H1 (cell line): ENCODE measurements at regions not wholly inside any gene's neighbourhood (a gene's known extent, or its start where the extent isn't known, plus 50 kb on each side); places are given as distances from the start of the nearest gene placed in this dataset.

ENCODE experiments used
- ASH2L ChIP-seq: fragments of 200-600, 300-600 bp; sonication (generic); IDR thresholded peaks from one replicate; pipeline ENCODE4 v1.7.1; 2017; ENCODE audit warnings: low read length
- BACH1 ChIP-seq: IDR thresholded peaks from 2 replicates; pipeline ENCODE4 v1.6.1; 2012; ENCODE audit warnings: low read length, improper control_type of control experiment
- GABPA ChIP-seq: IDR thresholded peaks from 2 replicates; pipeline ENCODE4 v1.6.1; 2011; ENCODE audit warnings: mild to moderate bottlenecking, low read length, moderate library complexity, borderline replicate concordance; ENCODE audit not compliant: insufficient read depth
- GTF2F1 ChIP-seq: IDR thresholded peaks from 2 replicates; pipeline ENCODE4 v1.6.1; 2012; ENCODE audit warnings: low read depth, low read length, improper control_type of control experiment, borderline replicate concordance
- JUND ChIP-seq: IDR thresholded peaks from 2 replicates; pipeline ENCODE4 v1.6.1; 2011; ENCODE audit warnings: mild to moderate bottlenecking, improper control_type of control experiment, low read length
- ZNF274 ChIP-seq: IDR thresholded peaks from 2 replicates; pipeline ENCODE4 v1.7.0; 2012; ENCODE audit warnings: low read length, borderline replicate concordance; ENCODE audit errors: extremely low read depth
- TF ChIP-seq, protein P1 (sequence below): fragments of 300-600 bp; sonication (generic); IDR thresholded peaks from 2 replicates; pipeline ENCODE4 v1.7.1; 2012; ENCODE audit warnings: low read length, moderate library complexity, mild to moderate bottlenecking, inconsistent platforms; ENCODE audit not compliant: insufficient replicate concordance
- TF ChIP-seq, protein P2 (sequence below): IDR thresholded peaks from 2 replicates; pipeline ENCODE4 v1.6.1; 2011; ENCODE audit warnings: low read length, improper control_type of control experiment

DNA sequence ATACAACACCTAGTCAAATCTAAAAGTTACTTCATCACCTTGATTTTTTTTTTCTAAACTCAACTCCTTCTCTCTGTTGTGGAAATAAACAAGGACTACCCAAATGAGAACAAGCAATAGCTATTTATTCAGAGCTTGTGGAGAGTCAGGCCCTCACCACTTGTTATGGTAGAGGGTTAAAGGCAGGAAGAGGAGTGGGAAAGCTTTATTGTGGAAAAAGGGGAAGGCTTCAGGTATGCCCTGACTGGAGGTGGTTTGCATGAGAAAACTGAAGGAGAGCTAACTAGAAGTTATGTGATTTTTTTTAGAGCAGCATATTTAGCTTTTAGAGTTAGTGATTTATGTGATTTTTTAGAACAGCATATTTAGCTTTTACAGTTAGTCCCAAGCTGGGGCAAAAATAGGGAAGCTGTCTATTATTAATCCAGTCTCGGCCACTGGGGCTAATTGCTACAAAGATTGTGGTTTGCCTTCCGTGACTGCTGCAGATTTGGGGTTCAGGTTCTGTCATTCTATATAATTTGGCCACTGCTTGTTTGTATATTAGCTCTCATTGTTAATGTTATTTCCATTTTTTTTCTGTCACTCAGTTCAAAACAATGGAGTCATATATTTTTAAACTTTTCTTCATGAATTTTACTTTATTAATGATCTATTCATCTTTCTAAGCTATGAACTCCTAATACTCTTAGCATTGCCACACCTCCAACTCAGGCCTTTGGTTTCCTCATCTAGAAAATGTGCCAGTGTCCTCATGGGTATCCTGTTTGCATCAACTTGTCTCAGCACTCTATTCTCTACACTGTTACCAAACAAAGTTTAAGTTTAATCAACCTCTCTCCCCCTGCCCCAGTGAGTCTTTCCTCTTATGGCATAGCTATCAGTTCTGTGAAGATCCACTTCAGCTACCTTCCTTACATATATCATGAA, 713.0 kb downstream of the BRINP3 start (continued):
- TF ChIP-seq, protein P1, sequence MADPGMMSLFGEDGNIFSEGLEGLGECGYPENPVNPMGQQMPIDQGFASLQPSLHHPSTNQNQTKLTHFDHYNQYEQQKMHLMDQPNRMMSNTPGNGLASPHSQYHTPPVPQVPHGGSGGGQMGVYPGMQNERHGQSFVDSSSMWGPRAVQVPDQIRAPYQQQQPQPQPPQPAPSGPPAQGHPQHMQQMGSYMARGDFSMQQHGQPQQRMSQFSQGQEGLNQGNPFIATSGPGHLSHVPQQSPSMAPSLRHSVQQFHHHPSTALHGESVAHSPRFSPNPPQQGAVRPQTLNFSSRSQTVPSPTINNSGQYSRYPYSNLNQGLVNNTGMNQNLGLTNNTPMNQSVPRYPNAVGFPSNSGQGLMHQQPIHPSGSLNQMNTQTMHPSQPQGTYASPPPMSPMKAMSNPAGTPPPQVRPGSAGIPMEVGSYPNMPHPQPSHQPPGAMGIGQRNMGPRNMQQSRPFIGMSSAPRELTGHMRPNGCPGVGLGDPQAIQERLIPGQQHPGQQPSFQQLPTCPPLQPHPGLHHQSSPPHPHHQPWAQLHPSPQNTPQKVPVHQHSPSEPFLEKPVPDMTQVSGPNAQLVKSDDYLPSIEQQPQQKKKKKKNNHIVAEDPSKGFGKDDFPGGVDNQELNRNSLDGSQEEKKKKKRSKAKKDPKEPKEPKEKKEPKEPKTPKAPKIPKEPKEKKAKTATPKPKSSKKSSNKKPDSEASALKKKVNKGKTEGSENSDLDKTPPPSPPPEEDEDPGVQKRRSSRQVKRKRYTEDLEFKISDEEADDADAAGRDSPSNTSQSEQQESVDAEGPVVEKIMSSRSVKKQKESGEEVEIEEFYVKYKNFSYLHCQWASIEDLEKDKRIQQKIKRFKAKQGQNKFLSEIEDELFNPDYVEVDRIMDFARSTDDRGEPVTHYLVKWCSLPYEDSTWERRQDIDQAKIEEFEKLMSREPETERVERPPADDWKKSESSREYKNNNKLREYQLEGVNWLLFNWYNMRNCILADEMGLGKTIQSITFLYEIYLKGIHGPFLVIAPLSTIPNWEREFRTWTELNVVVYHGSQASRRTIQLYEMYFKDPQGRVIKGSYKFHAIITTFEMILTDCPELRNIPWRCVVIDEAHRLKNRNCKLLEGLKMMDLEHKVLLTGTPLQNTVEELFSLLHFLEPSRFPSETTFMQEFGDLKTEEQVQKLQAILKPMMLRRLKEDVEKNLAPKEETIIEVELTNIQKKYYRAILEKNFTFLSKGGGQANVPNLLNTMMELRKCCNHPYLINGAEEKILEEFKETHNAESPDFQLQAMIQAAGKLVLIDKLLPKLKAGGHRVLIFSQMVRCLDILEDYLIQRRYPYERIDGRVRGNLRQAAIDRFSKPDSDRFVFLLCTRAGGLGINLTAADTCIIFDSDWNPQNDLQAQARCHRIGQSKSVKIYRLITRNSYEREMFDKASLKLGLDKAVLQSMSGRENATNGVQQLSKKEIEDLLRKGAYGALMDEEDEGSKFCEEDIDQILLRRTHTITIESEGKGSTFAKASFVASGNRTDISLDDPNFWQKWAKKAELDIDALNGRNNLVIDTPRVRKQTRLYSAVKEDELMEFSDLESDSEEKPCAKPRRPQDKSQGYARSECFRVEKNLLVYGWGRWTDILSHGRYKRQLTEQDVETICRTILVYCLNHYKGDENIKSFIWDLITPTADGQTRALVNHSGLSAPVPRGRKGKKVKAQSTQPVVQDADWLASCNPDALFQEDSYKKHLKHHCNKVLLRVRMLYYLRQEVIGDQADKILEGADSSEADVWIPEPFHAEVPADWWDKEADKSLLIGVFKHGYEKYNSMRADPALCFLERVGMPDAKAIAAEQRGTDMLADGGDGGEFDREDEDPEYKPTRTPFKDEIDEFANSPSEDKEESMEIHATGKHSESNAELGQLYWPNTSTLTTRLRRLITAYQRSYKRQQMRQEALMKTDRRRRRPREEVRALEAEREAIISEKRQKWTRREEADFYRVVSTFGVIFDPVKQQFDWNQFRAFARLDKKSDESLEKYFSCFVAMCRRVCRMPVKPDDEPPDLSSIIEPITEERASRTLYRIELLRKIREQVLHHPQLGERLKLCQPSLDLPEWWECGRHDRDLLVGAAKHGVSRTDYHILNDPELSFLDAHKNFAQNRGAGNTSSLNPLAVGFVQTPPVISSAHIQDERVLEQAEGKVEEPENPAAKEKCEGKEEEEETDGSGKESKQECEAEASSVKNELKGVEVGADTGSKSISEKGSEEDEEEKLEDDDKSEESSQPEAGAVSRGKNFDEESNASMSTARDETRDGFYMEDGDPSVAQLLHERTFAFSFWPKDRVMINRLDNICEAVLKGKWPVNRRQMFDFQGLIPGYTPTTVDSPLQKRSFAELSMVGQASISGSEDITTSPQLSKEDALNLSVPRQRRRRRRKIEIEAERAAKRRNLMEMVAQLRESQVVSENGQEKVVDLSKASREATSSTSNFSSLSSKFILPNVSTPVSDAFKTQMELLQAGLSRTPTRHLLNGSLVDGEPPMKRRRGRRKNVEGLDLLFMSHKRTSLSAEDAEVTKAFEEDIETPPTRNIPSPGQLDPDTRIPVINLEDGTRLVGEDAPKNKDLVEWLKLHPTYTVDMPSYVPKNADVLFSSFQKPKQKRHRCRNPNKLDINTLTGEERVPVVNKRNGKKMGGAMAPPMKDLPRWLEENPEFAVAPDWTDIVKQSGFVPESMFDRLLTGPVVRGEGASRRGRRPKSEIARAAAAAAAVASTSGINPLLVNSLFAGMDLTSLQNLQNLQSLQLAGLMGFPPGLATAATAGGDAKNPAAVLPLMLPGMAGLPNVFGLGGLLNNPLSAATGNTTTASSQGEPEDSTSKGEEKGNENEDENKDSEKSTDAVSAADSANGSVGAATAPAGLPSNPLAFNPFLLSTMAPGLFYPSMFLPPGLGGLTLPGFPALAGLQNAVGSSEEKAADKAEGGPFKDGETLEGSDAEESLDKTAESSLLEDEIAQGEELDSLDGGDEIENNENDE: no peak
- TF ChIP-seq ZNF274 (no peak), BACH1 (no peak), GTF2F1 (no peak), GABPA (no peak), ASH2L (no peak), JUND (no peak)
- TF ChIP-seq, protein P2, sequence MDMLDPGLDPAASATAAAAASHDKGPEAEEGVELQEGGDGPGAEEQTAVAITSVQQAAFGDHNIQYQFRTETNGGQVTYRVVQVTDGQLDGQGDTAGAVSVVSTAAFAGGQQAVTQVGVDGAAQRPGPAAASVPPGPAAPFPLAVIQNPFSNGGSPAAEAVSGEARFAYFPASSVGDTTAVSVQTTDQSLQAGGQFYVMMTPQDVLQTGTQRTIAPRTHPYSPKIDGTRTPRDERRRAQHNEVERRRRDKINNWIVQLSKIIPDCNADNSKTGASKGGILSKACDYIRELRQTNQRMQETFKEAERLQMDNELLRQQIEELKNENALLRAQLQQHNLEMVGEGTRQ: no peak
